Caco-2 (cell line): ENCODE measurements at regions not wholly inside any gene's neighbourhood (a gene's known extent, or its start where the extent isn't known, plus 50 kb on each side); places are given as distances from the start of the nearest gene placed in this dataset.

Experiments
- BruUV-seq: library from RNA; stranded (reverse); fragments of 400-500 nt; replicated peaks from 2 replicates; lab custom pipeline; 2021; lab: Mats Ljungman, UMichigan
- CTCF ChIA-PET: fragments of 300-600 bp; sonication (Branson Sonifier 250); formaldehyde crosslinking; loops from one replicate; lab custom pipeline; 2022; ENCODE audit warnings: antibody characterized with exemption; lab: Charles Lee
- POLR2A ChIA-PET: fragments of 300-600 bp; sonication (Branson Sonifier 250); formaldehyde crosslinking; loops from one replicate; lab custom pipeline; 2022; ENCODE audit warnings: antibody characterized with exemption; lab: Charles Lee
- DNase-seq, 2 experiments: peaks; one replicate each; pipeline versions ENCODE4 v3.0.0 to v3.0.0-alpha.2; 2020 to 2022
- H3K27me3 ChIP-seq: replicated peaks from 2 replicates; pipeline ENCODE4 v1.6.0; 2011; ENCODE audit warnings: low read length; ENCODE audit not compliant: control insufficient read depth, insufficient read depth
- H3K36me3 ChIP-seq: 2 replicates; pipeline ENCODE4 v1.5.1; 2011; ENCODE audit warnings: low read length; ENCODE audit not compliant: control insufficient read depth, insufficient read depth
- H3K4me1 ChIP-seq: fragments of 250-450 bp; sonication (Bioruptor Pico); 2 replicates; pipeline ENCODE4 v1.5.1; 2020; ENCODE audit warnings: mild to moderate bottlenecking
- H3K4me3 ChIP-seq: 2 replicates; pipeline ENCODE4 v1.5.1; 2011; ENCODE audit warnings: low read depth, mild to moderate bottlenecking, control low read depth, low read length
- H3K9me3 ChIP-seq: fragments of 250-450 bp; sonication (Bioruptor Pico); 2 replicates; pipeline ENCODE4 v1.5.1; 2020; ENCODE audit warnings: mild to moderate bottlenecking, moderate library complexity
- H3K27ac Mint-ChIP-seq: one replicate; pipeline ENCODE4 v1.8.0; 2022; ENCODE audit warnings: mixed read lengths; ENCODE audit not compliant: unreplicated experiment
- H3K27me3 Mint-ChIP-seq: one replicate; pipeline ENCODE4 v1.8.0; 2022; ENCODE audit warnings: mixed read lengths; ENCODE audit not compliant: insufficient read depth, unreplicated experiment
- H3K36me3 Mint-ChIP-seq: one replicate; pipeline ENCODE4 v1.8.0; 2022; ENCODE audit warnings: mild to moderate bottlenecking, mixed read lengths; ENCODE audit not compliant: insufficient read depth, unreplicated experiment
- H3K4me1 Mint-ChIP-seq: one replicate; pipeline ENCODE4 v1.8.0; 2022; ENCODE audit warnings: low read depth, mixed read lengths; ENCODE audit not compliant: unreplicated experiment
- H3K4me3 Mint-ChIP-seq: one replicate; pipeline ENCODE4 v1.8.0; 2022; ENCODE audit warnings: mild to moderate bottlenecking, moderate library complexity, mixed read lengths; ENCODE audit not compliant: unreplicated experiment
- H3K9me3 Mint-ChIP-seq: one replicate; pipeline ENCODE4 v1.8.0; 2022; ENCODE audit warnings: mixed read lengths; ENCODE audit not compliant: unreplicated experiment
- CTCF ChIP-seq, 2 experiments: fragments of 200-600 bp in 1 of 2; IDR thresholded peaks; 1 replicate in 1 of 2; 2 replicates in 1 of 2; pipeline versions ENCODE4 v1.5.1 to v1.8.0; 2011 to 2022; ENCODE audit warnings: antibody characterized with exemption in 1 of 2, control low read depth in 1 of 2, inconsistent platforms in 1 of 2, low read depth in 1 of 2, low read length in 1 of 2, mild to moderate bottlenecking in 1 of 2, moderate library complexity in 1 of 2; ENCODE audit not compliant: insufficient read depth in 1 of 2, severe bottlenecking in 1 of 2, unreplicated experiment in 1 of 2
- intact Hi-C: fragments of 100-400 bp; cut with micrococcal nuclease; formaldehyde crosslinking; loops from one replicate; pipeline ENCODE4 v1.10.0; 2022; ENCODE audit not compliant: unreplicated experiment

GRCh38 chr18:78676622-78677482 lies 302.8 kb upstream of the SALL3 start:
- Mint-ChIP-seq H3K4me3 (no peak overlapping the region), H3K9me3 (no peaks in the 10 kb centered on the region), H3K27me3 (no peaks in the 10 kb centered on the region), H3K27ac (peak overlapping the region; percentile 79), H3K36me3 (no peaks in the 10 kb centered on the region), H3K4me1 (no peaks in the 10 kb centered on the region)
- H3K36me3 ChIP-seq = no peaks in the 10 kb centered on the region
- ChIA-PET CTCF (no interaction called here), POLR2A (no interaction called here)
- no peak overlapping the region for H3K4me3 ChIP-seq
- no peak for TF ChIP-seq CTCF (IDR thresholded peaks at IDR 0.05; ENCODE audit: insufficient read depth in 1 of 2, low read depth in 1 of 2, low read length in 1 of 2, severe bottlenecking in 1 of 2, unreplicated experiment in 1 of 2)
- intact Hi-C loops = no loop called here
- BruUV-seq = no TSS peak
- no peaks in the 10 kb centered on the region for H3K4me1 ChIP-seq
- no peaks in the 10 kb centered on the region for H3K27me3 ChIP-seq
- no peaks in the 10 kb centered on the region for H3K9me3 ChIP-seq
- no peak for DNase-seq

GRCh38 chr18:78677483-78678317 lies 301.9 kb upstream of the SALL3 start:
- no peaks in the 10 kb centered on the region for H3K9me3 Mint-ChIP-seq
- H3K27me3 Mint-ChIP-seq = no peaks in the 10 kb centered on the region
- H3K9me3 ChIP-seq = no peaks in the 10 kb centered on the region
- POLR2A ChIA-PET = no interaction called here
- H3K36me3 Mint-ChIP-seq = no peaks in the 10 kb centered on the region
- CTCF ChIA-PET = no interaction called here
- DNase-seq = no peak
- no TSS peak for BruUV-seq
- no peak overlapping the region for H3K4me3 Mint-ChIP-seq
- intact Hi-C loops = no loop called here
- no peak overlapping the region for H3K4me3 ChIP-seq
- no peaks in the 10 kb centered on the region for H3K4me1 Mint-ChIP-seq
- no peaks in the 10 kb centered on the region for H3K36me3 ChIP-seq
- no peak for TF ChIP-seq CTCF (IDR thresholded peaks at IDR 0.05; ENCODE audit: insufficient read depth in 1 of 2, low read depth in 1 of 2, low read length in 1 of 2, severe bottlenecking in 1 of 2, unreplicated experiment in 1 of 2)
- H3K27ac Mint-ChIP-seq = no peak overlapping the region
- H3K4me1 ChIP-seq = no peaks in the 10 kb centered on the region
- H3K27me3 ChIP-seq = no peaks in the 10 kb centered on the region

GRCh38 chr18:78678318-78678695 lies 301.3 kb upstream of the SALL3 start:
- H3K27me3 Mint-ChIP-seq = no peaks in the 10 kb centered on the region
- no peaks in the 10 kb centered on the region for H3K4me1 Mint-ChIP-seq
- no TSS peak for BruUV-seq
- no peak overlapping the region for H3K4me3 ChIP-seq
- intact Hi-C loops = no loop called here
- ChIA-PET POLR2A (no interaction called here), CTCF (no interaction called here)
- DNase-seq = no peak
- no peaks in the 10 kb centered on the region for H3K9me3 ChIP-seq
- H3K4me1 ChIP-seq = no peaks in the 10 kb centered on the region
- no peaks in the 10 kb centered on the region for H3K36me3 Mint-ChIP-seq
- H3K9me3 Mint-ChIP-seq = no peaks in the 10 kb centered on the region
- H3K4me3 Mint-ChIP-seq = no peak overlapping the region
- no peaks in the 10 kb centered on the region for H3K36me3 ChIP-seq
- H3K27ac Mint-ChIP-seq = no peak overlapping the region
- no peaks in the 10 kb centered on the region for H3K27me3 ChIP-seq
- no peak for TF ChIP-seq CTCF (IDR thresholded peaks at IDR 0.05; ENCODE audit: insufficient read depth in 1 of 2, low read depth in 1 of 2, low read length in 1 of 2, severe bottlenecking in 1 of 2, unreplicated experiment in 1 of 2)
